Fibroblast of lung (primary cell): ENCODE measurements at regions not wholly inside any gene's neighbourhood (a gene's known extent, or its start where the extent isn't known, plus 50 kb on each side); places are given as distances from the start of the nearest gene placed in this dataset.
"Not testable (repeated sequence)": the region's sequence is repeated elsewhere in the genome, so short reads cannot be mapped to it uniquely, and the experiment has no call there.

Experiments
- DNase-seq, 2 donors: peaks; one replicate each; pipeline versions ENCODE4 v3.0.0 to v3.0.0-alpha.2; 2010; ENCODE audit warnings: low read depth in 2 of 2
- H2AFZ ChIP-seq: 2 replicates; pipeline ENCODE4 v1.5.1; 2012; ENCODE audit warnings: low read length, control low read depth, inconsistent platforms
- H3K27ac ChIP-seq: 2 replicates; pipeline ENCODE4 v1.5.1; 2011; ENCODE audit warnings: low read length, control low read depth; ENCODE audit not compliant: insufficient read depth
- H3K27me3 ChIP-seq: 2 replicates; pipeline ENCODE4 v1.5.1; 2011; ENCODE audit warnings: mild to moderate bottlenecking, low read length; ENCODE audit not compliant: control insufficient read depth, insufficient read depth
- H3K36me3 ChIP-seq: 2 replicates; pipeline ENCODE4 v1.5.1; 2011; ENCODE audit warnings: low read length; ENCODE audit not compliant: control insufficient read depth, insufficient read depth
- H3K4me1 ChIP-seq: 2 replicates; pipeline ENCODE4 v1.5.1; 2011; ENCODE audit warnings: low read length; ENCODE audit not compliant: control insufficient read depth, insufficient read depth; ENCODE audit errors: extremely low read depth
- H3K4me2 ChIP-seq: 2 replicates; pipeline ENCODE4 v1.5.1; 2011; ENCODE audit warnings: low read length, control low read depth; ENCODE audit not compliant: insufficient read depth; ENCODE audit errors: extremely low read depth
- H3K4me3 ChIP-seq, 4 experiments: fragments of 200-600 bp in 1 of 4; sonication (generic) in 1 of 4; replicated peaks in 1 of 4; 2 replicates each; pipeline ENCODE4 v1.5.1; 2011 to 2016; ENCODE audit warnings: low read length in 4 of 4, low read depth in 3 of 4, mild to moderate bottlenecking in 3 of 4, control low read depth in 2 of 4, inconsistent platforms in 1 of 4, mixed read lengths in 1 of 4; ENCODE audit not compliant: insufficient read depth in 1 of 4; ENCODE audit errors: control extremely low read depth in 1 of 4
- H3K79me2 ChIP-seq: 2 replicates; pipeline ENCODE4 v1.5.1; 2012; ENCODE audit warnings: mild to moderate bottlenecking, low read length, inconsistent platforms; ENCODE audit not compliant: control insufficient read depth, insufficient read depth
- H3K9ac ChIP-seq: 2 replicates; pipeline ENCODE4 v1.5.1; 2011; ENCODE audit warnings: mild to moderate bottlenecking, low read length, control low read depth; ENCODE audit not compliant: insufficient read depth
- H3K9me3 ChIP-seq: 2 replicates; pipeline ENCODE4 v1.5.1; 2012; ENCODE audit warnings: low read depth, low read length; ENCODE audit not compliant: control insufficient read depth, insufficient read depth
- H4K20me1 ChIP-seq: 2 replicates; pipeline ENCODE4 v1.5.1; 2011; ENCODE audit warnings: low read length; ENCODE audit not compliant: control insufficient read depth, insufficient read depth; ENCODE audit errors: extremely low read depth
- CTCF ChIP-seq, 2 donors: IDR thresholded peaks in 1 of 2; conservative IDR thresholded peaks in 1 of 2; 1 replicate in 1 of 2; 2 replicates in 1 of 2; pipeline ENCODE4 v1.5.1; 2011 to 2012; ENCODE audit warnings: low read length in 2 of 2, control low read depth in 1 of 2, inconsistent platforms in 1 of 2, low read depth in 1 of 2, mild to moderate bottlenecking in 1 of 2
- EZH2 ChIP-seq: IDR thresholded peaks from 2 replicates; pipeline ENCODE4 v1.5.1; 2012; ENCODE audit warnings: low read length, control low read depth, mild to moderate bottlenecking; ENCODE audit errors: missing control alignments

GRCh38 chr17:36849871-36850348, 87.4 kb upstream of the LHX1 start:
- Histone ChIP-seq H3K27me3 (no peaks in the 10 kb centered on the region), H3K79me2 (no peaks in the 10 kb centered on the region), H4K20me1 (no peaks in the 10 kb centered on the region), H3K9me3 (no peaks in the 10 kb centered on the region), H2AFZ (no peak overlapping the region), H3K9ac (no peak overlapping the region), H3K4me1 (peaks cover 2% of the 10 kb centered on the region), H3K4me2 (no peak overlapping the region), H3K27ac (no peak overlapping the region), H3K36me3 (no peaks in the 10 kb centered on the region), H3K4me3 (no peak overlapping the region)
- DNase-seq = peak; percentile 34 to 83
- TF ChIP-seq CTCF (conservative IDR thresholded peaks at IDR 0.05 in 1 of 2, IDR thresholded peaks at IDR 0.05 in 1 of 2; ENCODE audit: low read depth in 1 of 2, low read length in 2 of 2) (peak in 1 of 2 donors; percentile 20), EZH2 (no peak)

GRCh38 chr17:36850790-36851189, 86.5 kb upstream of the LHX1 start:
- H4K20me1 ChIP-seq = no peaks in the 10 kb centered on the region
- no peaks in the 10 kb centered on the region for H3K36me3 ChIP-seq
- no peak overlapping the region for H3K27ac ChIP-seq
- no peak overlapping the region for H3K9ac ChIP-seq
- TF ChIP-seq CTCF (conservative IDR thresholded peaks at IDR 0.05 in 1 of 2, IDR thresholded peaks at IDR 0.05 in 1 of 2; ENCODE audit: low read depth in 1 of 2, low read length in 2 of 2) (no peak), EZH2 (no peak)
- no peaks in the 10 kb centered on the region for H3K9me3 ChIP-seq
- H3K4me2 ChIP-seq = no peak overlapping the region
- H3K4me1 ChIP-seq = peaks cover 2% of the 10 kb centered on the region
- no peaks in the 10 kb centered on the region for H3K79me2 ChIP-seq
- H3K4me3 ChIP-seq = no peak overlapping the region
- H2AFZ ChIP-seq = no peak overlapping the region
- peaks cover 4% of the 10 kb centered on the region for H3K27me3 ChIP-seq
- DNase-seq = peak; percentile 34 to 82

- no peak overlapping the region for H3K4me2 ChIP-seq
- no peaks in the 10 kb centered on the region for H3K36me3 ChIP-seq
- peaks cover 4% of the 10 kb centered on the region for H3K27me3 ChIP-seq
- H3K79me2 ChIP-seq = no peaks in the 10 kb centered on the region
- no peaks in the 10 kb centered on the region for H3K9me3 ChIP-seq
- TF ChIP-seq EZH2 = no peak
- no peak for TF ChIP-seq CTCF (conservative IDR thresholded peaks at IDR 0.05 in 1 of 2, IDR thresholded peaks at IDR 0.05 in 1 of 2; ENCODE audit: low read depth in 1 of 2, low read length in 2 of 2)
- no peak overlapping the region for H3K9ac ChIP-seq
- H2AFZ ChIP-seq = no peak overlapping the region
- H3K27ac ChIP-seq = no peak overlapping the region
- H3K4me1 ChIP-seq = peaks cover 2% of the 10 kb centered on the region
- H3K4me3 ChIP-seq = no peak overlapping the region
- peak in 1 of 2 donors; percentile 36 for DNase-seq
- no peaks in the 10 kb centered on the region for H4K20me1 ChIP-seq
These were observed 86.0 kb upstream of the LHX1 start for GRCh38 chr17:36851250-36851649.

GRCh38 chr17:36852478-36852877, 84.8 kb upstream of the LHX1 start:
- not testable (repeated sequence) for H3K9ac ChIP-seq, H3K9me3 ChIP-seq, H3K4me2 ChIP-seq, H3K27ac ChIP-seq, H2AFZ ChIP-seq, DNase-seq, H3K4me1 ChIP-seq, H3K4me3 ChIP-seq, H3K36me3 ChIP-seq, H3K79me2 ChIP-seq, H4K20me1 ChIP-seq
- H3K27me3 ChIP-seq = peaks cover 10% of the 10 kb centered on the region
